Heart left ventricle (tissue), 16 donors: ENCODE measurements at regions not wholly inside any gene's neighbourhood (a gene's known extent, or its start where the extent isn't known, plus 50 kb on each side); places are given as distances from the start of the nearest gene placed in this dataset.
A peak's percentile ranks its signal among the peaks of the same experiment; 100 is the strongest.

ENCODE experiments used
- ATAC-seq, 4 donors: fragments of 200-7000 bp; cut with Tn5 transposase; one replicate each; pipeline ENCODE4 v1.9.1; 2020 to 2022; ENCODE audit warnings: moderate library complexity in 4 of 4, mild to moderate bottlenecking in 3 of 4, moderate number of reproducible peaks in 1 of 4
- DNase-seq, 5 donors: peaks; one replicate each; pipeline ENCODE4 v3.0.0-alpha.2; 2020
- H3K27ac ChIP-seq, 12 donors: fragments of 200-600 bp; sonication (generic) in 4 of 12; one replicate each; pipeline versions ENCODE4 v1.5.0 to v1.8.0; 2016 to 2022; ENCODE audit warnings: mild to moderate bottlenecking in 2 of 12
- H3K27me3 ChIP-seq, 9 donors: fragments of 200-600 bp; sonication (generic) in 2 of 9; one replicate each; pipeline versions ENCODE4 v1.5.1 to v1.8.0; 2016 to 2022; ENCODE audit warnings: mild to moderate bottlenecking in 3 of 9
- H3K36me3 ChIP-seq, 9 donors: fragments of 200-600 bp; sonication (generic) in 2 of 9; one replicate each; pipeline versions ENCODE4 v1.5.0 to v1.8.0; 2018 to 2022; ENCODE audit warnings: mild to moderate bottlenecking in 2 of 9
- H3K4me1 ChIP-seq, 12 donors: fragments of 200-600 bp; sonication (generic) in 4 of 12; one replicate each; pipeline versions ENCODE4 v1.5.0 to v1.8.0; 2016 to 2022; ENCODE audit warnings: mild to moderate bottlenecking in 3 of 12
- H3K4me3 ChIP-seq, 12 donors: fragments of 200-600 bp; sonication (generic) in 4 of 12; one replicate each; pipeline versions ENCODE4 v1.5.0 to v1.8.0; 2017 to 2022; ENCODE audit warnings: mild to moderate bottlenecking in 9 of 12, moderate library complexity in 4 of 12
- H3K9me3 ChIP-seq, 12 donors: fragments of 200-600 bp; sonication (generic) in 4 of 12; one replicate each; pipeline versions ENCODE4 v1.5.0 to v1.8.0; 2016 to 2022; ENCODE audit warnings: mild to moderate bottlenecking in 1 of 12
- POLR2A ChIP-seq, 2 donors: fragments of 450-650 bp; IDR thresholded peaks; one replicate each; pipeline ENCODE4 v1.6.1; 2017; ENCODE audit warnings: antibody characterized with exemption in 2 of 2, mild to moderate bottlenecking in 2 of 2, moderate library complexity in 2 of 2
- WGBS, 4 donors: extraction: QIAGEN DNeasy Blood & Tissue Kit in 2 of 4; methylation state at CpG; one replicate each; pipeline versions ENCODE4 v1.1.5 to v1.1.7; 2013 to 2018; 5-methylcytosine and 5-hydroxymethylcytosine counted together
- intact Hi-C, 10 donors: fragments of 100-400 bp; cut with DNase I; formaldehyde crosslinking; loops; one replicate each; pipeline versions ENCODE4 v1.11.1 to v1.14.2; 2022
- TF ChIP-seq, protein P1 (sequence below), 12 donors: fragments of 200-600 bp; sonication (generic) in 4 of 12; IDR thresholded peaks; one replicate each; pipeline versions ENCODE4 v1.5.0 to v1.8.0; 2018 to 2022; ENCODE audit warnings: antibody characterized with exemption in 12 of 12, mild to moderate bottlenecking in 5 of 12
- donor health status: ischemic (EF 13 %, LVEDD 7.1; RV severe dilation, severe dysfunction).
- donor health status: healthy with polysubstance abuse.
- donor health status: DM: no; HTN: yes; CAD: no.
- donor health status: DM: no; HTN: no; CAD: no.
- donor health status: ischemic (EF 25% LVEDD 6.9; RV normal size, moderate dysfunction).
- donor health status: ischemic (EF 25% LVEDD 5.7; RV mildly dilated, moderate dysfunction).
- donor health status: healthy.
- donor health status: DM: yes; HTN: yes; CAD: no.
- donor health status: ischemic (EF 35%, LVEDD 5.7; RV mildly dilated, moderate dysfunction).
- donor health status: nonischemic (EF 11% LVEDD 7.7; RV severe dilation, severe dysfunction).
- donor health status: DM: yes; HTN: yes; CAD: no.
- donor health status: PGD.
- donor health status: ischemic (EF 29% LVEDD 5.4; RV normal size, mild dysfunction).
- donor health status: nonischemic (EF 23%, LVEDD 6.1; RV moderate dilation, normal function).

DNA sequence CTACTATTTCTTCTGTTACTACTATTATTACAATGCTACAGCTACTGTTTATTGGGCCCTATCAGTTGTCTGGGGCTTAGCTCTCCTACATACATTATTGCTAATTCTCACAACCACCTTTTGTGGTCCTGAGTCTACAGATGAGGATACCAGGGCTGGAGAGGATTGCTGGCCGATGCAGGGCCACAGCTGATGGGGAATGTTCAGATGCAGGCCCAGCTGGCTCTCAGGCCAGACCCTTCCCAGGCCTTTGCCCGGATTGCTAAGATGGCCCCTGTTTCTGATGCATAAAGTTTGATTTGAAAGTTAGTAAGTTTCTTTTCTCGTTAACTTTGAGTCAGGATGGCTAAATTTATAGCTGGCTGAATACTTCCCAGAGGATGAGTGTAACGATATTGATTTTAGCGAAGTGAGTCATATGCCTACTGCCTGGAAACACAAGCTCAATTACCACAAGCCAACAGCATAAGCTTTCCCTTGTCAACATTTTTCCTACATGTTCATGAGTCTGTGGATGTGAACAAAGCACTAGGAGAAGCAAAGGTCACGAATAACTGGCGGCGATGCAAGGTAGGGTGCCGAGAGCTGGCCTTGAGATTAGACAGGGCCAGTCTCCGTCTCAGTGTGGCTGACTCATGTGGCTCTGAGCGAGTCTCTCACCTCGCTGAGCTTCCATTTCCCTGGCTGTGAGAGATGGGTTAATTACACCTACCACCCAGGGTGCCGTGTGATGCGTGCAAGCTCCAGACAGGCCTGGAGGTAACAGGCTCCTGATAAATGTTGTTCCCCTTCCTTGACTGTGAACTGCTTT lies 111.0 kb downstream of the BEGAIN start:
- Histone ChIP-seq H3K9me3 (no peaks in the 10 kb centered on the region), H3K4me3 (no peak overlapping the region), H3K27ac (no peak overlapping the region), H3K36me3 (no peaks in the 10 kb centered on the region), H3K4me1 (no peaks in the 10 kb centered on the region), H3K27me3 (no peaks in the 10 kb centered on the region)
- peak in 1 of 4 donors; percentile 56 for ATAC-seq
- no peak for DNase-seq
- intact Hi-C loops, result no loop called here
- TF ChIP-seq POLR2A (IDR thresholded peaks at IDR 0.05), result no peak
- TF ChIP-seq, protein P1, sequence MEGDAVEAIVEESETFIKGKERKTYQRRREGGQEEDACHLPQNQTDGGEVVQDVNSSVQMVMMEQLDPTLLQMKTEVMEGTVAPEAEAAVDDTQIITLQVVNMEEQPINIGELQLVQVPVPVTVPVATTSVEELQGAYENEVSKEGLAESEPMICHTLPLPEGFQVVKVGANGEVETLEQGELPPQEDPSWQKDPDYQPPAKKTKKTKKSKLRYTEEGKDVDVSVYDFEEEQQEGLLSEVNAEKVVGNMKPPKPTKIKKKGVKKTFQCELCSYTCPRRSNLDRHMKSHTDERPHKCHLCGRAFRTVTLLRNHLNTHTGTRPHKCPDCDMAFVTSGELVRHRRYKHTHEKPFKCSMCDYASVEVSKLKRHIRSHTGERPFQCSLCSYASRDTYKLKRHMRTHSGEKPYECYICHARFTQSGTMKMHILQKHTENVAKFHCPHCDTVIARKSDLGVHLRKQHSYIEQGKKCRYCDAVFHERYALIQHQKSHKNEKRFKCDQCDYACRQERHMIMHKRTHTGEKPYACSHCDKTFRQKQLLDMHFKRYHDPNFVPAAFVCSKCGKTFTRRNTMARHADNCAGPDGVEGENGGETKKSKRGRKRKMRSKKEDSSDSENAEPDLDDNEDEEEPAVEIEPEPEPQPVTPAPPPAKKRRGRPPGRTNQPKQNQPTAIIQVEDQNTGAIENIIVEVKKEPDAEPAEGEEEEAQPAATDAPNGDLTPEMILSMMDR (IDR thresholded peaks at IDR 0.05), result no peak
- WGBS, 4 donors, result 91 to 94% (median 92%) methylated on average over 14 of the region's 14 CpGs

GRCh38 chr14:100484531-100485267 lies 102.5 kb downstream of the BEGAIN start:
- TF ChIP-seq, protein P1 (IDR thresholded peaks at IDR 0.05), result no peak
- no peak for TF ChIP-seq POLR2A (IDR thresholded peaks at IDR 0.05)
- Histone ChIP-seq H3K9me3 (no peaks in the 10 kb centered on the region), H3K4me3 (no peak overlapping the region), H3K4me1 (no peaks in the 10 kb centered on the region), H3K27ac (no peak overlapping the region), H3K36me3 (peaks cover 0 to 6% (median 0%) of the 10 kb centered on the region in 9 donors), H3K27me3 (no peaks in the 10 kb centered on the region)
- WGBS, 4 donors, result 97 to 98% (median 97%) methylated on average over 4 of the region's 4 CpGs
- no peak for ATAC-seq
- DNase-seq, result no peak
- intact Hi-C loops, result no loop called here

DNA sequence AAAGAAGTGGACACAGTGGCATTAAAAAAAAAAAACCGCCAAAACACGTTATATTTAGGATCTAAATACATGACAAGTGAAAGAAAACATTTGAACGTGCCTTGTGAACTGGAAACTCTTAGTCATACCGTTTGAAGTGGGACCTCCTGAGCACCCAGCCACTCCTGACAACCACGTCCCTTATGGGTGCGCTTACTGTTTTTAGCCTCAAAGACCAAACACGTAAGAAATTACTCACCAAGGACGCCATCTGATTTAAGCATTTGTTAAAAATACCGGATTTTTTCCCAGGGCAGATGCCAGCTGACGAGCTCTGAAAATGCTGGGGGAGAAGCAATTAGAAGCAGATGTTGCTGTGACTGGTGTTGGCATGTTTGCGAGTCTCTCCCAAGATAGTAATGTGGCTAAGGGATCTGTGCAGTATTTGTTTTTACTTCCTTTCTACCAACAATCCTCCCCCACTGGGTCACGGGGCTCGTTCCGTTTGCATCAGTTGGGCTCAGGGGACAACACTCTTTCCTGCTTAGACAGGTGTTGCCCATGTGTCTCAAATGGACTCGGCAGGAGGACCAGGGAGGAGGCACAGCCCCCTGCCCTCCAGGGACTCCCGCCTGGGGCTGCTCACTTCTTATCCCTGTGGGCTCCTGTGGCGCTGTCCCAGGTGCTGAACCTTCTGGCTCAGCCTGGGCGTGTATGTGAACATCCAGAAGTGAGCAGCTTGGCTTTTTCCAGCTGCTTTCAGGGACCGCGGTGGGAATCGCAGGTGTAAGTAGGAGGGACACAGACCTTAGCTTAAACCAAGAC lies 101.0 kb downstream of the BEGAIN start:
- 55 to 64% (median 58%) methylated on average over 20 to 21 of the region's 21 CpGs for WGBS, 4 donors
- peak in 3 of 4 donors; percentile 68 to 80 (median 77) for ATAC-seq

More for the DNA sequence above, 101.0 kb downstream of the BEGAIN start:
- TF ChIP-seq, protein P1 (IDR thresholded peaks at IDR 0.05), result no peak
- TF ChIP-seq POLR2A (IDR thresholded peaks at IDR 0.05), result no peak
- peak; percentile 38 to 80 (median 62) for DNase-seq
- Histone ChIP-seq H3K27me3 (no peaks in the 10 kb centered on the region), H3K4me1 (no peaks in the 10 kb centered on the region), H3K36me3 (peaks cover 0 to 6% (median 0%) of the 10 kb centered on the region in 9 donors), H3K9me3 (no peaks in the 10 kb centered on the region), H3K4me3 (no peak overlapping the region), H3K27ac (no peak overlapping the region)
- intact Hi-C loops, result no loop called here
